Amniotic stem cell (primary cell): ENCODE measurements at regions not wholly inside any gene's neighbourhood (a gene's known extent, or its start where the extent isn't known, plus 50 kb on each side); places are given as distances from the start of the nearest gene placed in this dataset.
"Not testable (repeated sequence)": the region's sequence is repeated elsewhere in the genome, so short reads cannot be mapped to it uniquely, and the experiment has no call there.

ENCODE experiments used
- DNase-seq: peaks from one replicate; lab custom pipeline; 2025; lab: John Stamatoyannopoulos, UW

GRCh38 chr2:187783446-187783845, 229.2 kb upstream of the TFPI start:
- DNase-seq: no peak

- not testable (repeated sequence) for DNase-seq
Measured at GRCh38 chr2:187784138-187784537, 229.9 kb upstream of the TFPI start.

GRCh38 chr2:187799601-187800000, 245.4 kb upstream of the TFPI start:
- DNase-seq: no peak

- no peak for DNase-seq
Measured at GRCh38 chr2:187803816-187804215, 249.6 kb upstream of the TFPI start.

GRCh38 chr2:187815113-187815512, 260.9 kb upstream of the TFPI start:
- no peak for DNase-seq

- no peak for DNase-seq
Measured at GRCh38 chr2:187819624-187820023, 265.4 kb upstream of the TFPI start.

GRCh38 chr2:187825108-187825507, 270.9 kb upstream of the TFPI start:
- DNase-seq: no peak

- no peak for DNase-seq
Measured at GRCh38 chr2:187826023-187826422, 271.8 kb upstream of the TFPI start.

- no peak for DNase-seq
Measured at GRCh38 chr2:187834787-187835186, 280.6 kb upstream of the TFPI start.

- DNase-seq: no peak
Measured at GRCh38 chr2:187838690-187839089, 284.5 kb upstream of the TFPI start.

- DNase-seq: no peak
Measured at GRCh38 chr2:187842315-187842714, 288.1 kb upstream of the TFPI start.

GRCh38 chr2:187842978-187843847, 289.0 kb upstream of the TFPI start:
- peak; percentile 58 for DNase-seq

- DNase-seq: no peak
Measured at GRCh38 chr2:187847245-187848208, 293.3 kb upstream of the TFPI start.

- DNase-seq: no peak
Measured at GRCh38 chr2:187851955-187852561, 297.8 kb upstream of the TFPI start.

- no peak for DNase-seq
Measured at GRCh38 chr2:187853381-187853791, 299.2 kb upstream of the TFPI start.

- DNase-seq: no peak
Measured at GRCh38 chr2:187854801-187855200, 300.6 kb upstream of the TFPI start.

GRCh38 chr2:187855689-187856088, 301.5 kb upstream of the TFPI start:
- DNase-seq: no peak

- DNase-seq: no peak
Measured at GRCh38 chr2:187857826-187858225, 303.6 kb upstream of the TFPI start.

GRCh38 chr2:187862715-187863114, 308.5 kb upstream of the TFPI start:
- DNase-seq: no peak

- no peak for DNase-seq
Measured at GRCh38 chr2:187865025-187865424, 310.8 kb upstream of the TFPI start.

GRCh38 chr2:187867165-187867564, 312.9 kb upstream of the TFPI start:
- no peak for DNase-seq

- DNase-seq: no peak
Measured at GRCh38 chr2:187869195-187869594, 315.0 kb upstream of the TFPI start.
